ENCODE measurements at regions not wholly inside any gene's neighbourhood (a gene's known extent, or its start where the extent isn't known, plus 50 kb on each side); places are given as distances from the start of the nearest gene placed in this dataset.
"Not testable (repeated sequence)": the region's sequence is repeated elsewhere in the genome, so short reads cannot be mapped to it uniquely, and the experiment has no call there.

GRCh38 chr1:120357046-120357445 is 57.8 kb upstream of the NBPF8 start:
- WGBS, 10 experiments: no CpG with 5 or more reads among the region's 4 CpGs
- H3K4me3 ChIP-seq; H3K4me1 ChIP-seq (replicated peaks in 1 of 2); H3K27ac ChIP-seq; in situ Hi-C loops (cut with MboI; ENCODE audit: low pct_unique_long_range_greater_than_20kb in 2 of 9, low sequenced_read_pairs in 9 of 9, unreplicated experiment in 9 of 9); ATAC-seq (replicated peaks in 6 of 8): not testable (repeated sequence)

GRCh38 chr1:120356170-120356569 is 58.7 kb upstream of the NBPF8 start:
- no CpG with 5 or more reads among the region's 8 CpGs for WGBS, 10 experiments

GRCh38 chr1:120354618-120355184 is 60.1 kb upstream of the NBPF8 start:
- peak overlapping the region in 1 of 2 donors; percentile 84 for H3K27ac ChIP-seq
- peak overlapping the region in 3 of 5 donors; percentile 19 to 28 (median 26) for H3K4me3 ChIP-seq
- ATAC-seq (replicated peaks in 6 of 8): peak; percentile 95 to 98 (median 96)
- no CpG with 5 or more reads among the region's 30 CpGs for WGBS, 10 experiments
- in situ Hi-C loops (cut with MboI; ENCODE audit: low pct_unique_long_range_greater_than_20kb in 2 of 9, low sequenced_read_pairs in 9 of 9, unreplicated experiment in 9 of 9); H3K4me1 ChIP-seq (replicated peaks in 1 of 2): not testable (repeated sequence)

More at GRCh38 chr1:120356170-120356569, 58.7 kb upstream of the NBPF8 start:
- in situ Hi-C loops (cut with MboI; ENCODE audit: low pct_unique_long_range_greater_than_20kb in 2 of 9, low sequenced_read_pairs in 9 of 9, unreplicated experiment in 9 of 9); ATAC-seq (replicated peaks in 6 of 8); H3K4me1 ChIP-seq (replicated peaks in 1 of 2); H3K4me3 ChIP-seq; H3K27ac ChIP-seq: not testable (repeated sequence)

- in situ Hi-C loops (cut with MboI; ENCODE audit: low pct_unique_long_range_greater_than_20kb in 2 of 9, low sequenced_read_pairs in 9 of 9, unreplicated experiment in 9 of 9); H3K4me1 ChIP-seq (replicated peaks in 1 of 2); H3K27ac ChIP-seq; ATAC-seq (replicated peaks in 6 of 8): not testable (repeated sequence)
- WGBS, 10 experiments: no CpG with 5 or more reads among the region's 44 CpGs
- H3K4me3 ChIP-seq: peak overlapping the region; percentile 30 to 56 (median 38)
Measured at GRCh38 chr1:120342231-120343073, 72.4 kb upstream of the NBPF8 start.

GRCh38 chr1:120341756-120342155 is 73.1 kb upstream of the NBPF8 start:
- in situ Hi-C loops (cut with MboI; ENCODE audit: low pct_unique_long_range_greater_than_20kb in 2 of 9, low sequenced_read_pairs in 9 of 9, unreplicated experiment in 9 of 9); H3K4me1 ChIP-seq (replicated peaks in 1 of 2): not testable (repeated sequence)
- peak; percentile 43 to 64 (median 52) for ATAC-seq (replicated peaks in 6 of 8)
- H3K27ac ChIP-seq: peak overlapping the region in 1 of 2 donors; percentile 29
- H3K4me3 ChIP-seq: peak overlapping the region; percentile 57 to 83 (median 58)
- WGBS, 10 experiments: no CpG with 5 or more reads among the region's 24 CpGs

GRCh38 chr1:120340838-120341751 is 73.7 kb upstream of the NBPF8 start:
- peak overlapping the region; percentile 57 to 83 (median 58) for H3K4me3 ChIP-seq

GRCh38 chr1:120315738-120316137 is 99.1 kb upstream of the NBPF8 start:
- in situ Hi-C loops (cut with MboI; ENCODE audit: low pct_unique_long_range_greater_than_20kb in 2 of 9, low sequenced_read_pairs in 9 of 9, unreplicated experiment in 9 of 9); H3K27ac ChIP-seq; H3K4me1 ChIP-seq (replicated peaks in 1 of 2); H3K4me3 ChIP-seq: not testable (repeated sequence)
- peak in 3 of 8 experiments; percentile 53 to 64 (median 58) for ATAC-seq (replicated peaks in 6 of 8)
- WGBS, 10 experiments: no CpG with 5 or more reads among the region's 2 CpGs

More at GRCh38 chr1:120340838-120341751, 73.7 kb upstream of the NBPF8 start:
- H3K4me1 ChIP-seq (replicated peaks in 1 of 2); in situ Hi-C loops (cut with MboI; ENCODE audit: low pct_unique_long_range_greater_than_20kb in 2 of 9, low sequenced_read_pairs in 9 of 9, unreplicated experiment in 9 of 9): not testable (repeated sequence)
- WGBS, 10 experiments: no CpG with 5 or more reads among the region's 78 CpGs
- H3K27ac ChIP-seq: peak overlapping the region; percentile 78 to 79
- ATAC-seq (replicated peaks in 6 of 8): peak in 1 of 8 experiments; percentile 60

- ATAC-seq (replicated peaks in 6 of 8); H3K4me3 ChIP-seq; H3K4me1 ChIP-seq (replicated peaks in 1 of 2); H3K27ac ChIP-seq; in situ Hi-C loops (cut with MboI; ENCODE audit: low pct_unique_long_range_greater_than_20kb in 2 of 9, low sequenced_read_pairs in 9 of 9, unreplicated experiment in 9 of 9): not testable (repeated sequence)
- WGBS, 10 experiments: no CpG with 5 or more reads among the region's 2 CpGs
Measured at GRCh38 chr1:120311930-120312329, 102.9 kb upstream of the NBPF8 start.

GRCh38 chr1:120308940-120309578 is 105.8 kb upstream of the NBPF8 start:
- in situ Hi-C loops (cut with MboI; ENCODE audit: low pct_unique_long_range_greater_than_20kb in 2 of 9, low sequenced_read_pairs in 9 of 9, unreplicated experiment in 9 of 9): not testable (repeated sequence)

GRCh38 chr1:120305046-120305445 is 109.8 kb upstream of the NBPF8 start:
- peak; percentile 80 to 95 (median 89) for ATAC-seq (replicated peaks in 6 of 8)
- H3K4me1 ChIP-seq (replicated peaks in 1 of 2); H3K4me3 ChIP-seq; in situ Hi-C loops (cut with MboI; ENCODE audit: low pct_unique_long_range_greater_than_20kb in 2 of 9, low sequenced_read_pairs in 9 of 9, unreplicated experiment in 9 of 9); H3K27ac ChIP-seq: not testable (repeated sequence)
- WGBS, 10 experiments: no CpG with 5 or more reads among the region's 3 CpGs

More at GRCh38 chr1:120308940-120309578, 105.8 kb upstream of the NBPF8 start:
- H3K4me3 ChIP-seq; ATAC-seq (replicated peaks in 6 of 8); H3K4me1 ChIP-seq (replicated peaks in 1 of 2); H3K27ac ChIP-seq: not testable (repeated sequence)
- WGBS, 10 experiments: no CpG with 5 or more reads among the region's 1 CpG

- H3K27ac ChIP-seq; H3K4me1 ChIP-seq (replicated peaks in 1 of 2); H3K4me3 ChIP-seq; in situ Hi-C loops (cut with MboI; ENCODE audit: low pct_unique_long_range_greater_than_20kb in 2 of 9, low sequenced_read_pairs in 9 of 9, unreplicated experiment in 9 of 9): not testable (repeated sequence)
- ATAC-seq (replicated peaks in 6 of 8): peak in 3 of 8 experiments; percentile 24 to 62 (median 35)
- no CpG with 5 or more reads among the region's 2 CpGs for WGBS, 10 experiments
Measured at GRCh38 chr1:120304341-120304740, 110.5 kb upstream of the NBPF8 start.

GRCh38 chr1:120299433-120300057 is 115.3 kb upstream of the NBPF8 start:
- H3K4me1 ChIP-seq (replicated peaks in 1 of 2); H3K4me3 ChIP-seq; in situ Hi-C loops (cut with MboI; ENCODE audit: low pct_unique_long_range_greater_than_20kb in 2 of 9, low sequenced_read_pairs in 9 of 9, unreplicated experiment in 9 of 9); H3K27ac ChIP-seq: not testable (repeated sequence)
- WGBS, 10 experiments: no CpG with 5 or more reads among the region's 4 CpGs
- ATAC-seq (replicated peaks in 6 of 8): peak in 5 of 8 experiments; percentile 31 to 97 (median 79)

All from motor neuron (in vitro differentiated cells).